HCT116 (cell line): ENCODE measurements at regions not wholly inside any gene's neighbourhood (a gene's known extent, or its start where the extent isn't known, plus 50 kb on each side); places are given as distances from the start of the nearest gene placed in this dataset.

Experiments
- ATAC-seq: fragments of 200-7000 bp; cut with Tn5 transposase; 2 replicates; pipeline ENCODE4 v1.9.1; 2020; ENCODE audit warnings: mild to moderate bottlenecking, moderate library complexity
- BruUV-seq: library from RNA; stranded (reverse); fragments of 400-500 nt; replicated peaks from 2 replicates; lab custom pipeline; 2021; lab: Mats Ljungman, UMichigan
- CTCF ChIA-PET: fragments of 300-600 bp; sonication (Branson Sonifier 250); formaldehyde crosslinking; loops from one replicate; lab custom pipeline; 2021; ENCODE audit warnings: antibody characterized with exemption; lab: Charles Lee
- POLR2A ChIA-PET: fragments of 300-600, 350-600 bp; sonication (Branson Sonifier 250); formaldehyde crosslinking; loops from one replicate; lab custom pipeline; 2021; ENCODE audit warnings: antibody characterized with exemption; lab: Charles Lee
- RAD21 ChIA-PET, 2 experiments: fragments of 300-600 bp; sonication (Branson Sonifier 250); formaldehyde crosslinking; loops; one replicate each; lab custom pipeline; 2023; ENCODE audit warnings: low total read pairs in 2 of 2; ENCODE audit not compliant: uncharacterized antibody in 2 of 2, unreplicated experiment in 2 of 2, low non-redundant PET in 1 of 2; lab: Charles Lee
- DNase-seq: peaks from one replicate; pipeline ENCODE4 v3.0.0-alpha.2; 2010; ENCODE audit warnings: low read depth, low spot score
- H2AFZ ChIP-seq: fragments of 200-600 bp; shearing (Covaris generic), sonication (generic); 2 replicates; pipeline ENCODE4 v1.6.1; 2017; ENCODE audit warnings: low read depth, mixed run types, mixed read lengths, antibody characterized with exemption, low read length; ENCODE audit not compliant: poor library complexity, severe bottlenecking
- H3K27ac ChIP-seq: 2 replicates; pipeline ENCODE4 v1.5.1; 2012; ENCODE audit warnings: low read depth, low read length
- H3K27me3 ChIP-seq: fragments of 200-600 bp; sonication (generic); 2 replicates; pipeline ENCODE4 v1.6.1; 2016; ENCODE audit warnings: mixed run types, low read length, mixed read lengths; ENCODE audit not compliant: insufficient read depth
- H3K36me3 ChIP-seq, 2 experiments: fragments of 200-500 bp in 1 of 2; fragments of 200-600 bp in 1 of 2; sonication (Bioruptor generic) in 1 of 2; sonication (generic) in 1 of 2; 2 replicates each; pipeline versions ENCODE4 v1.5.1 to v1.6.1; 2014 to 2016; ENCODE audit warnings: low read length in 2 of 2, inconsistent platforms in 1 of 2, mixed read lengths in 1 of 2, mixed run types in 1 of 2; ENCODE audit not compliant: insufficient read depth in 2 of 2, control insufficient read depth in 1 of 2
- H3K4me1 ChIP-seq, 2 experiments: fragments of 200-600 bp in 1 of 2; sonication (generic) in 1 of 2; 2 replicates each; pipeline versions ENCODE4 v1.5.1 to v1.6.1; 2012 to 2017; ENCODE audit warnings: low read length in 2 of 2, inconsistent platforms in 1 of 2, mild to moderate bottlenecking in 1 of 2, mixed read lengths in 1 of 2, mixed run types in 1 of 2, moderate library complexity in 1 of 2; ENCODE audit not compliant: insufficient read depth in 2 of 2, control insufficient read depth in 1 of 2
- H3K4me2 ChIP-seq: fragments of 200-600 bp; sonication (generic); 2 replicates; pipeline ENCODE4 v1.6.1; 2017; ENCODE audit warnings: mixed run types, low read length, mixed read lengths
- H3K4me3 ChIP-seq, 2 experiments: fragments of 200-600 bp in 1 of 2; sonication (generic) in 1 of 2; replicated peaks in 1 of 2; 2 replicates each; pipeline ENCODE4 v1.5.1; 2011 to 2016; ENCODE audit warnings: low read length in 2 of 2, control low read depth in 1 of 2, low read depth in 1 of 2, mild to moderate bottlenecking in 1 of 2, mixed read lengths in 1 of 2, mixed run types in 1 of 2
- H3K79me2 ChIP-seq: fragments of 200-600 bp; sonication (generic); 2 replicates; pipeline ENCODE4 v1.6.1; 2017; ENCODE audit warnings: mild to moderate bottlenecking, mixed run types, low read length, moderate library complexity, mixed read lengths; ENCODE audit not compliant: insufficient read depth
- H3K9ac ChIP-seq: fragments of 200-600 bp; sonication (generic); 2 replicates; pipeline ENCODE4 v1.6.1; 2016; ENCODE audit warnings: low read length, mixed read lengths
- H3K9me2 ChIP-seq: fragments of 200-600 bp; sonication (generic), shearing (Covaris generic); 2 replicates; pipeline ENCODE4 v1.6.1; 2017; ENCODE audit warnings: mixed run types, mild to moderate bottlenecking, moderate library complexity; ENCODE audit not compliant: insufficient read depth
- H3K9me3 ChIP-seq, 2 experiments: fragments of 200-500 bp in 1 of 2; fragments of 200-600 bp in 1 of 2; sonication (Bioruptor generic) in 1 of 2; sonication (generic) in 1 of 2; 2 replicates each; pipeline ENCODE4 v1.6.1; 2014 to 2017; ENCODE audit warnings: low read length in 2 of 2, mixed read lengths in 2 of 2, inconsistent platforms in 1 of 2, low read depth in 1 of 2, mild to moderate bottlenecking in 1 of 2, mixed run types in 1 of 2, moderate library complexity in 1 of 2; ENCODE audit not compliant: control insufficient read depth in 1 of 2, insufficient read depth in 1 of 2
- H4K20me1 ChIP-seq: fragments of 200-600 bp; sonication (generic), shearing (Covaris generic); 2 replicates; pipeline ENCODE4 v1.6.1; 2017; ENCODE audit warnings: mixed run types, mild to moderate bottlenecking, moderate library complexity; ENCODE audit not compliant: insufficient read depth
- CEBPB ChIP-seq: IDR thresholded peaks from 2 replicates; pipeline ENCODE4 v1.6.1; 2012; ENCODE audit warnings: low read depth
- ELF1 ChIP-seq: IDR thresholded peaks from 2 replicates; pipeline ENCODE4 v1.6.1; 2012; ENCODE audit warnings: low read depth, borderline replicate concordance
- EZH2 ChIP-seq: fragments of 200-600 bp; sonication (generic); IDR thresholded peaks from 2 replicates; pipeline ENCODE4 v1.6.1; 2017; ENCODE audit warnings: antibody characterized with exemption, mixed run types
- EZH2phosphoT487 ChIP-seq: fragments of 200-600 bp; IDR thresholded peaks from 2 replicates; pipeline ENCODE4 v1.6.1; 2018; ENCODE audit warnings: antibody characterized with exemption, borderline replicate concordance
- JUND ChIP-seq: IDR thresholded peaks from 2 replicates; pipeline ENCODE4 v1.6.1; 2012
- RAD21 ChIP-seq: IDR thresholded peaks from 2 replicates; pipeline ENCODE4 v1.6.1; 2012; ENCODE audit warnings: low read depth, mild to moderate bottlenecking
- TCF7L2 ChIP-seq: IDR thresholded peaks from 2 replicates; pipeline ENCODE4 v1.7.0; 2011; ENCODE audit warnings: borderline replicate concordance, inconsistent platforms; ENCODE audit not compliant: insufficient read depth, insufficient read length; ENCODE audit errors: extremely low read depth
- ZFX ChIP-seq: fragments of 450-650 bp; IDR thresholded peaks from 2 replicates; pipeline ENCODE4 v1.6.1; 2017
- ZNF274 ChIP-seq: fragments of 200-500 bp; sonication (Bioruptor generic); IDR thresholded peaks from 2 replicates; pipeline ENCODE4 v1.6.1; 2014; ENCODE audit warnings: mild to moderate bottlenecking, low read depth, low read length, inconsistent platforms
- intact Hi-C: fragments of 100-400 bp; cut with micrococcal nuclease; formaldehyde crosslinking; loops from 2 replicates; pipeline ENCODE4 v1.10.0; 2022
- TF ChIP-seq, protein P1 (sequence below): IDR thresholded peaks from 2 replicates; pipeline ENCODE4 v1.6.1; 2012
- TF ChIP-seq, protein P2 (sequence below): IDR thresholded peaks from 2 replicates; pipeline ENCODE4 v1.6.1; 2012

DNA sequence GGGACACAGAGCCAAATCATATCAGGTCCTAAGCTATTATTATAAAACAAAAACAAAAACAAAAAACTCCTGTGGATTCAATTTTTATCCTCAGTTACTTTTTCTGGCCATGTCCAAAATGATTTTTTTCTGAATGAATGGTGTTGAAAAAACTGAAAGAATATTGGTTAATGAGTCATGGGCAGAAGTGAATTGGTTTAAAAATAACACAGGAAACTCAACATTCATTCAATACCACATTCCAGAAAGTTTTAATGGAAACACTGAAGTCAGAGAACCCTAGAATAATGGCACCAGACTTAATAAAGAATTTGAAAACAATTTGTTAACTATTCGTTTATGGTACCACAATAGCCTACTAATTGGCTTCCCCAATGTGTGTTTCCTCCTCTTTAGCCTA lies 102.4 kb upstream of the CDH9 start:
- no peak overlapping the region for H3K27ac ChIP-seq
- H3K4me2 ChIP-seq, result no peak overlapping the region
- peaks cover 4 to 25% of the 10 kb centered on the region in 2 experiments; a peak in 3 of 4 replicates for H3K9me3 ChIP-seq
- no peak for ATAC-seq
- no peaks in the 10 kb centered on the region for H3K27me3 ChIP-seq
- POLR2A ChIA-PET, result no interaction called here
- intact Hi-C loops, result no loop called here
- no peaks in the 10 kb centered on the region for H3K79me2 ChIP-seq
- BruUV-seq, result no TSS peak
- RAD21 ChIA-PET, result no interaction called here
- no peak for TF ChIP-seq ELF1
- no peak for TF ChIP-seq EZH2phosphoT487
- TF ChIP-seq JUND, result no peak
- TF ChIP-seq, all 23 proteins: peak for 0
- Histone ChIP-seq H3K9me2 (no peaks in the 10 kb centered on the region), H3K4me1 (no peaks in the 10 kb centered on the region), H2AFZ (no peak overlapping the region), H3K4me3 (no peak overlapping the region), H4K20me1 (no peaks in the 10 kb centered on the region), H3K36me3 (no peaks in the 10 kb centered on the region), H3K9ac (no peak overlapping the region)
- DNase-seq, result no peak
- CTCF ChIA-PET, result no interaction called here

GRCh38 chr5:27130587-27130986 lies 92.2 kb upstream of the CDH9 start:
- H3K4me2 ChIP-seq, result no peak overlapping the region
- no peaks in the 10 kb centered on the region for H3K79me2 ChIP-seq
- CTCF ChIA-PET, result no interaction called here
- no peaks in the 10 kb centered on the region for H3K4me1 ChIP-seq
- RAD21 ChIA-PET, result no interaction called here
- no peaks in the 10 kb centered on the region for H3K9me2 ChIP-seq
- no peaks in the 10 kb centered on the region for H3K36me3 ChIP-seq
- TF ChIP-seq, protein P1, sequence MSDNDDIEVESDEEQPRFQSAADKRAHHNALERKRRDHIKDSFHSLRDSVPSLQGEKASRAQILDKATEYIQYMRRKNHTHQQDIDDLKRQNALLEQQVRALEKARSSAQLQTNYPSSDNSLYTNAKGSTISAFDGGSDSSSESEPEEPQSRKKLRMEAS, result no peak
- no peak for TF ChIP-seq ZFX
- TF ChIP-seq, protein P2, sequence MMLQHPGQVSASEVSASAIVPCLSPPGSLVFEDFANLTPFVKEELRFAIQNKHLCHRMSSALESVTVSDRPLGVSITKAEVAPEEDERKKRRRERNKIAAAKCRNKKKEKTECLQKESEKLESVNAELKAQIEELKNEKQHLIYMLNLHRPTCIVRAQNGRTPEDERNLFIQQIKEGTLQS, result no peak
- no peak for TF ChIP-seq TCF7L2
- TF ChIP-seq ZNF274, result no peak
- TF ChIP-seq EZH2, result no peak
- no peak for TF ChIP-seq RAD21
- no peak for TF ChIP-seq JUND
- no peak for TF ChIP-seq CEBPB
- TF ChIP-seq, all 23 proteins: peak for 0
- DNase-seq, result no peak
- ATAC-seq, result no peak
- no peaks in the 10 kb centered on the region for H4K20me1 ChIP-seq
- no TSS peak for BruUV-seq
- H3K27ac ChIP-seq, result no peak overlapping the region
- intact Hi-C loops, result no loop called here
- peaks cover 0 to 10% of the 10 kb centered on the region in 2 experiments; a peak in 3 of 4 replicates for H3K9me3 ChIP-seq
- no peak overlapping the region for H3K4me3 ChIP-seq
- no peaks in the 10 kb centered on the region for H3K27me3 ChIP-seq
- H2AFZ ChIP-seq, result no peak overlapping the region
- POLR2A ChIA-PET, result no interaction called here
- no peak overlapping the region for H3K9ac ChIP-seq
